ENCODE measurements at regions not wholly inside any gene's neighbourhood (a gene's known extent, or its start where the extent isn't known, plus 50 kb on each side); places are given as distances from the start of the nearest gene placed in this dataset.

GRCh38 chr13:106034201-106034600 lies 501.3 kb downstream of the EFNB2 start:
- TF ChIP-seq CTCF (IDR thresholded peaks at IDR 0.05; ENCODE audit: low read length): no peak
- TF ChIP-seq EZH2 (IDR thresholded peaks at IDR 0.05; ENCODE audit: borderline replicate concordance, low read length): no peak
